ENCODE measurements at regions not wholly inside any gene's neighbourhood (a gene's known extent, or its start where the extent isn't known, plus 50 kb on each side); places are given as distances from the start of the nearest gene placed in this dataset.
"Not testable (repeated sequence)": the region's sequence is repeated elsewhere in the genome, so short reads cannot be mapped to it uniquely, and the experiment has no call there.

GRCh38 chr17:31677681-31678080, 181.4 kb downstream of the COPRS start:
- no peak for DNase-seq (ENCODE audit: low spot score)
- no peak for ATAC-seq (ENCODE audit: low FRiP score)
- no peak for TF ChIP-seq CTCF (IDR thresholded peaks at IDR 0.05)

GRCh38 chr17:31677036-31677435, 182.0 kb downstream of the COPRS start:
- TF ChIP-seq CTCF (IDR thresholded peaks at IDR 0.05), result no peak
- ATAC-seq (ENCODE audit: low FRiP score) (no peak), DNase-seq (ENCODE audit: low spot score) (no peak)

- DNase-seq (ENCODE audit: low spot score); ATAC-seq (ENCODE audit: low FRiP score): not testable (repeated sequence)
Observed at GRCh38 chr17:31675392-31675791, 183.7 kb downstream of the COPRS start.

GRCh38 chr17:31674717-31675349, 184.2 kb downstream of the COPRS start:
- DNase-seq (ENCODE audit: low spot score), result no peak
- ATAC-seq (ENCODE audit: low FRiP score), result no peak
- TF ChIP-seq CTCF (IDR thresholded peaks at IDR 0.05), result no peak

- no peak for TF ChIP-seq CTCF (IDR thresholded peaks at IDR 0.05)
- DNase-seq (ENCODE audit: low spot score) (no peak), ATAC-seq (ENCODE audit: low FRiP score) (no peak)
Observed at GRCh38 chr17:31674305-31674704, 184.7 kb downstream of the COPRS start.

- no peak for DNase-seq (ENCODE audit: low spot score)
- no peak for ATAC-seq (ENCODE audit: low FRiP score)
- TF ChIP-seq CTCF (IDR thresholded peaks at IDR 0.05), result no peak
Observed at GRCh38 chr17:31673076-31673475, 186.0 kb downstream of the COPRS start.

- ATAC-seq (ENCODE audit: low FRiP score) (no peak), DNase-seq (ENCODE audit: low spot score) (no peak)
- no peak for TF ChIP-seq CTCF (IDR thresholded peaks at IDR 0.05)
Observed at GRCh38 chr17:31672161-31672819, 186.8 kb downstream of the COPRS start.

Data from omental fat pad (tissue), 3 donors.